DOHH2 (cell line): ENCODE measurements at regions not wholly inside any gene's neighbourhood (a gene's known extent, or its start where the extent isn't known, plus 50 kb on each side); places are given as distances from the start of the nearest gene placed in this dataset.

Experiments
- H3F3A ChIP-seq: fragments of 200-600 bp; sonication (generic), shearing (Covaris generic); 2 replicates; pipeline ENCODE4 v1.6.0; 2016; ENCODE audit warnings: antibody characterized with exemption, mild to moderate bottlenecking; ENCODE audit not compliant: control insufficient read depth, insufficient read depth
- H3K27ac ChIP-seq: fragments of 200-600 bp; sonication (generic); 2 replicates; pipeline ENCODE4 v1.5.1; 2014; ENCODE audit warnings: low read depth, mild to moderate bottlenecking, low read length, moderate library complexity
- H3K27me3 ChIP-seq: fragments of 200-600 bp; sonication (generic); 2 replicates; pipeline ENCODE4 v1.6.1; 2014; ENCODE audit warnings: mild to moderate bottlenecking, low read length, mixed read lengths; ENCODE audit not compliant: control insufficient read depth
- H3K36me3 ChIP-seq: fragments of 200-600 bp; sonication (generic); 2 replicates; pipeline ENCODE4 v1.6.1; 2014; ENCODE audit warnings: mild to moderate bottlenecking, low read length, moderate library complexity, mixed read lengths; ENCODE audit not compliant: control insufficient read depth
- H3K4me1 ChIP-seq: fragments of 200-600 bp; sonication (generic); 2 replicates; pipeline ENCODE4 v1.6.1; 2014; ENCODE audit warnings: mild to moderate bottlenecking, low read length, mixed read lengths; ENCODE audit not compliant: control insufficient read depth
- H3K4me2 ChIP-seq: fragments of 200-600 bp; sonication (generic); 2 replicates; pipeline ENCODE4 v1.6.0; 2014; ENCODE audit warnings: mild to moderate bottlenecking, low read length, moderate library complexity
- H3K4me3 ChIP-seq: fragments of 200-600 bp; sonication (generic); 2 replicates; pipeline ENCODE4 v1.5.1; 2014; ENCODE audit warnings: mild to moderate bottlenecking, low read length, mixed read lengths
- H3K79me2 ChIP-seq: fragments of 200-600 bp; sonication (generic); 2 replicates; pipeline ENCODE4 v1.6.1; 2014; ENCODE audit warnings: mild to moderate bottlenecking, low read length, mixed read lengths; ENCODE audit not compliant: control insufficient read depth
- H3K9me2 ChIP-seq: fragments of 200-600 bp; sonication (generic); replicated peaks from 2 replicates; pipeline ENCODE4 v1.6.1; 2014; ENCODE audit warnings: mild to moderate bottlenecking, low read length, mixed read lengths; ENCODE audit not compliant: control insufficient read depth
- H3K9me3 ChIP-seq: fragments of 200-600 bp; sonication (generic); 2 replicates; pipeline ENCODE4 v1.6.1; 2014; ENCODE audit warnings: antibody characterized with exemption, low read length, mixed read lengths; ENCODE audit not compliant: control insufficient read depth, insufficient read depth
- H4K20me1 ChIP-seq: fragments of 200-600 bp; sonication (generic); 2 replicates; pipeline ENCODE4 v1.6.0; 2014; ENCODE audit warnings: low read depth, mild to moderate bottlenecking, antibody characterized with exemption, low read length, moderate library complexity; ENCODE audit not compliant: control insufficient read depth, insufficient read depth
- EZH2phosphoT487 ChIP-seq: fragments of 200-600 bp; sonication (generic); IDR thresholded peaks from 2 replicates; pipeline ENCODE4 v1.6.1; 2017; ENCODE audit warnings: borderline replicate concordance, mild to moderate bottlenecking, antibody characterized with exemption, low read length, moderate library complexity, mixed read lengths
- TF ChIP-seq, protein P1 (sequence below): fragments of 200-600 bp; sonication (generic); IDR thresholded peaks from one replicate; pipeline ENCODE4 v1.5.1; 2014; ENCODE audit warnings: antibody characterized with exemption, mild to moderate bottlenecking, low read depth, low read length; ENCODE audit not compliant: poor library complexity, severe bottlenecking

DNA sequence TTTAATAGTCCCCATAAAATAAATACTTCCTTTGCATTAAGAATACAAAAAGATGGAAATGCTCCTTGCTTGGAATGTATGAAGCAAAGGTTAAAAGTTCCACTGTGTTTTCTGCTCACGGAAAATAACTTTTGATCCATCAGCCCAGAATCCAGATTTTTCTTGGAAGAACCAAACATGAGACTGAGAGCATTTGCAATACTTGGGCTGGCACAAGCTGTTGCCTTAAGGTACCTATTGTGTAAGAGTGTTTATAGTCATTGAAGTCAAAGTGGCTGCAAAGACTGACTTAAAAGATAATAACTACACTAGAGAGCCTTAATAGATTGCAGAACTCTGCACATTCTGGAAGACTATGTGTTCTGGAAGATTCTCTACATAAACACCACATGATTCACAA is 281.4 kb downstream of the RAB28 start:
- TF ChIP-seq, protein P1, sequence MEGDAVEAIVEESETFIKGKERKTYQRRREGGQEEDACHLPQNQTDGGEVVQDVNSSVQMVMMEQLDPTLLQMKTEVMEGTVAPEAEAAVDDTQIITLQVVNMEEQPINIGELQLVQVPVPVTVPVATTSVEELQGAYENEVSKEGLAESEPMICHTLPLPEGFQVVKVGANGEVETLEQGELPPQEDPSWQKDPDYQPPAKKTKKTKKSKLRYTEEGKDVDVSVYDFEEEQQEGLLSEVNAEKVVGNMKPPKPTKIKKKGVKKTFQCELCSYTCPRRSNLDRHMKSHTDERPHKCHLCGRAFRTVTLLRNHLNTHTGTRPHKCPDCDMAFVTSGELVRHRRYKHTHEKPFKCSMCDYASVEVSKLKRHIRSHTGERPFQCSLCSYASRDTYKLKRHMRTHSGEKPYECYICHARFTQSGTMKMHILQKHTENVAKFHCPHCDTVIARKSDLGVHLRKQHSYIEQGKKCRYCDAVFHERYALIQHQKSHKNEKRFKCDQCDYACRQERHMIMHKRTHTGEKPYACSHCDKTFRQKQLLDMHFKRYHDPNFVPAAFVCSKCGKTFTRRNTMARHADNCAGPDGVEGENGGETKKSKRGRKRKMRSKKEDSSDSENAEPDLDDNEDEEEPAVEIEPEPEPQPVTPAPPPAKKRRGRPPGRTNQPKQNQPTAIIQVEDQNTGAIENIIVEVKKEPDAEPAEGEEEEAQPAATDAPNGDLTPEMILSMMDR = no peak
- TF ChIP-seq EZH2phosphoT487 = no peak
- Histone ChIP-seq H3K79me2 (no peaks in the 10 kb centered on the region), H4K20me1 (no peaks in the 10 kb centered on the region), H3K4me3 (no peak overlapping the region), H3K9me3 (no peaks in the 10 kb centered on the region), H3K27ac (no peak overlapping the region), H3K4me2 (no peak overlapping the region), H3K36me3 (no peaks in the 10 kb centered on the region), H3K27me3 (no peaks in the 10 kb centered on the region), H3K9me2 (no peaks in the 10 kb centered on the region), H3K4me1 (no peaks in the 10 kb centered on the region), H3F3A (no peaks in the 10 kb centered on the region)

DNA sequence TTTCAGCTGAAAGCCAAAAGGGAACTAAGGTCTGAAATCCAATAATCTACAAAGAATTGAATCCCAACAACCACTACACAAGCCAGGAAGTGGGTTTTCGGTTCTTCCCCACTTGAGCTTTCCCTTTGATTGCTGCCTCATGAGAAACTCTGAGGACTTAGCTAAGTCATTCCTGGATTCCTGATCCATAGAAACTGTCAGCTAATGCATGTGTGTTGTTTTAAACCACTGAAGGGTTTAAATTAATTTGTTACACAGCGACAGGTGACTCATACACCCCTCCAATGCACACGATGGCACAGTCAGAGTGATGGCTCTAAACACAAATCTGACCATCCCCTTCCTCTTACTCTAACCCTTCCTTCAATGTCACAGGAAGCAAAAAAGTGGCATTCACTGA is 282.9 kb downstream of the RAB28 start:
- Histone ChIP-seq H3K4me3 (no peak overlapping the region), H3K79me2 (no peaks in the 10 kb centered on the region), H3F3A (no peaks in the 10 kb centered on the region), H3K4me2 (no peak overlapping the region), H3K36me3 (no peaks in the 10 kb centered on the region), H4K20me1 (no peaks in the 10 kb centered on the region), H3K9me3 (no peaks in the 10 kb centered on the region), H3K27me3 (no peaks in the 10 kb centered on the region), H3K9me2 (no peaks in the 10 kb centered on the region), H3K27ac (no peak overlapping the region), H3K4me1 (no peaks in the 10 kb centered on the region)
- TF ChIP-seq EZH2phosphoT487 = no peak
- TF ChIP-seq, protein P1 = no peak

DNA sequence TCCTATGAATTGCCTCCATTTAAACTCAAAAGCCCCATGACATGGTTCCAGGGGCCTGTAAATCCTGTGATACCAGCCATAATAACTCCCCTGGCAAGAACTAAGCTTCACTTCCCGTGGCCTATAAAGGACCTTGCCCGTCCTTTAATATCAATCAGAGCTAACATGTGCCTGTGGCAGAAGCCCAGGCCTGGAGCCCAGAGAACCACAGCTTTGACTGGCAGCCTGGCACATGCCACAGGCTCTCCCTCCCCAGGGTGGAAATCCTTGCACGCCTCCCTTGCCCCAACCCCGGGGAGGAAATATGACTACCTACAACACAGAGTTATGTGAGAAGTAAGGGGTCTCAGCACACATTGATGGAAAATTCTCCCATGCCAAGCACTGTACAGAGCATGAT is 287.4 kb downstream of the RAB28 start:
- H3K4me3 ChIP-seq = no peak overlapping the region
- no peaks in the 10 kb centered on the region for H3K79me2 ChIP-seq
- no peaks in the 10 kb centered on the region for H3K4me1 ChIP-seq
- no peaks in the 10 kb centered on the region for H4K20me1 ChIP-seq
- H3K9me2 ChIP-seq = no peaks in the 10 kb centered on the region
- no peaks in the 10 kb centered on the region for H3K9me3 ChIP-seq
- H3K27ac ChIP-seq = no peak overlapping the region
- H3K4me2 ChIP-seq = no peak overlapping the region
- TF ChIP-seq, protein P1 = no peak
- no peak for TF ChIP-seq EZH2phosphoT487
- no peaks in the 10 kb centered on the region for H3F3A ChIP-seq
- H3K27me3 ChIP-seq = no peaks in the 10 kb centered on the region
- H3K36me3 ChIP-seq = no peaks in the 10 kb centered on the region

DNA sequence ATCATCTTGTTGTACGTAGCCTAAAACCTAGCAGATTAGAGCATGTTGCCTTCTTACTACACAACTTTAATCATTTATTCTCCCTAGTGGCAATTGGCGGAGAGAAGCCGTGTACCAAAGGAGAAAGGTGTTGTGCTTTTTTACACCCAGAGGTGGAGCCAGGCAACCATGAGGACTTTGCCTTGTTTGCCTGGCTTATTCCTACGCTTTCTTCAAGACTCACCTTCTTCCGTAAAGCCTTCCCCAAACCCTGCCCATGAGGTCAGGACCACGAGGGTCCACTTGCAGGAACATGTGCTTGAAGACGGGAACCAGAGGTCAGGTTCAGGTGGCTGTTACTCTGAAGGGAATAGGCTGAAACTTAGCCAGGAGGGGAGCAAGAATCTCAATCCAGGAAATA is 290.5 kb downstream of the RAB28 start:
- Histone ChIP-seq H4K20me1 (no peaks in the 10 kb centered on the region), H3K4me2 (no peak overlapping the region), H3K4me1 (no peaks in the 10 kb centered on the region), H3K27me3 (no peaks in the 10 kb centered on the region), H3F3A (no peaks in the 10 kb centered on the region), H3K36me3 (no peaks in the 10 kb centered on the region), H3K4me3 (no peak overlapping the region), H3K79me2 (no peaks in the 10 kb centered on the region), H3K27ac (no peak overlapping the region), H3K9me2 (no peaks in the 10 kb centered on the region), H3K9me3 (no peaks in the 10 kb centered on the region)
- TF ChIP-seq EZH2phosphoT487 = no peak
